H9 (cell line): ENCODE measurements at regions not wholly inside any gene's neighbourhood (a gene's known extent, or its start where the extent isn't known, plus 50 kb on each side); places are given as distances from the start of the nearest gene placed in this dataset.

Source experiments
- DNase-seq: peaks from one replicate; pipeline ENCODE4 v3.0.0-alpha.2; 2017
- H2AFZ ChIP-seq: one replicate; pipeline ENCODE4 v1.6.1; 2013; ENCODE audit warnings: mild to moderate bottlenecking, low read length, control low read depth, moderate library complexity
- H2AK5ac ChIP-seq: 2 replicates; pipeline ENCODE4 v1.6.1; 2013; ENCODE audit warnings: low read length, control low read depth, mixed read lengths; ENCODE audit not compliant: insufficient read length
- H2BK120ac ChIP-seq: one replicate; pipeline ENCODE4 v1.6.1; 2013; ENCODE audit warnings: low read depth, mild to moderate bottlenecking, low read length, control low read depth, inconsistent platforms; ENCODE audit not compliant: poor library complexity, severe bottlenecking
- H2BK12ac ChIP-seq: 2 replicates; pipeline ENCODE4 v1.6.1; 2013; ENCODE audit warnings: low read length, control low read depth, mixed read lengths, low read depth; ENCODE audit not compliant: insufficient read length
- H2BK15ac ChIP-seq: 2 replicates; pipeline ENCODE4 v1.6.1; 2013; ENCODE audit warnings: low read depth, low read length, control low read depth
- H2BK20ac ChIP-seq: one replicate; pipeline ENCODE4 v1.6.1; 2013; ENCODE audit warnings: low read depth, mild to moderate bottlenecking, low read length, control low read depth, inconsistent platforms; ENCODE audit not compliant: poor library complexity, severe bottlenecking
- H2BK5ac ChIP-seq: 2 replicates; pipeline ENCODE4 v1.6.1; 2013; ENCODE audit warnings: low read length, control low read depth, mixed read lengths; ENCODE audit not compliant: insufficient read length
- H3K14ac ChIP-seq: 2 replicates; pipeline ENCODE4 v1.6.1; 2013; ENCODE audit warnings: low read length, control low read depth; ENCODE audit not compliant: insufficient read depth
- H3K18ac ChIP-seq: 2 replicates; pipeline ENCODE4 v1.6.1; 2013; ENCODE audit warnings: low read depth, mild to moderate bottlenecking, mixed read lengths, low read length, control low read depth; ENCODE audit not compliant: insufficient read length
- H3K23ac ChIP-seq: 2 replicates; pipeline ENCODE4 v1.6.1; 2013; ENCODE audit warnings: low read length, control low read depth, mixed read lengths, low read depth; ENCODE audit not compliant: insufficient read length
- H3K23me2 ChIP-seq: 2 replicates; pipeline ENCODE4 v1.6.1; 2013; ENCODE audit warnings: low read depth, mild to moderate bottlenecking, mixed read lengths, low read length, control low read depth; ENCODE audit not compliant: insufficient read length, poor library complexity, severe bottlenecking
- H3K27ac ChIP-seq: 2 replicates; pipeline ENCODE4 v1.5.1; 2013; ENCODE audit warnings: low read length, control low read depth, mixed read lengths, low read depth; ENCODE audit not compliant: insufficient read length
- H3K27me3 ChIP-seq: 2 replicates; pipeline ENCODE4 v1.6.1; 2013; ENCODE audit warnings: low read length, control low read depth, inconsistent platforms; ENCODE audit not compliant: insufficient read depth
- H3K4ac ChIP-seq: 2 replicates; pipeline ENCODE4 v1.6.1; 2013; ENCODE audit warnings: low read depth, mild to moderate bottlenecking, control low read depth, inconsistent platforms, low read length, moderate library complexity
- H3K4me1 ChIP-seq: 2 replicates; pipeline ENCODE4 v1.6.1; 2013; ENCODE audit warnings: low read length, control low read depth, inconsistent platforms; ENCODE audit not compliant: insufficient read depth
- H3K4me2 ChIP-seq: 2 replicates; pipeline ENCODE4 v1.6.1; 2013; ENCODE audit warnings: low read length, control low read depth, mixed read lengths; ENCODE audit not compliant: insufficient read length, insufficient read depth
- H3K56ac ChIP-seq: 2 replicates; pipeline ENCODE4 v1.6.1; 2013; ENCODE audit warnings: low read depth, mild to moderate bottlenecking, mixed read lengths, low read length, control low read depth; ENCODE audit not compliant: insufficient read length
- H3K79me1 ChIP-seq: 2 replicates; pipeline ENCODE4 v1.6.1; 2013; ENCODE audit warnings: low read depth, mild to moderate bottlenecking, moderate library complexity, low read length, control low read depth, inconsistent platforms; ENCODE audit not compliant: insufficient read depth, poor library complexity, severe bottlenecking
- H3K79me2 ChIP-seq: 2 replicates; pipeline ENCODE4 v1.6.1; 2013; ENCODE audit warnings: low read length, control low read depth, inconsistent platforms; ENCODE audit not compliant: insufficient read depth
- H3K9ac ChIP-seq: 2 replicates; pipeline ENCODE4 v1.6.1; 2013; ENCODE audit warnings: low read length, control low read depth, mixed read lengths; ENCODE audit not compliant: insufficient read length; ENCODE audit errors: extremely low read depth
- H3K9me3 ChIP-seq: one replicate; pipeline ENCODE4 v1.6.1; 2013; ENCODE audit warnings: low read depth, low read length, inconsistent platforms; ENCODE audit not compliant: control insufficient read depth
- H3T11ph ChIP-seq: one replicate; pipeline ENCODE4 v1.6.1; 2013; ENCODE audit warnings: mild to moderate bottlenecking, low read length, control low read depth, inconsistent platforms
- H4K20me1 ChIP-seq: one replicate; pipeline ENCODE4 v1.6.1; 2013; ENCODE audit not compliant: control insufficient read depth, insufficient read length, insufficient read depth
- H4K5ac ChIP-seq: 2 replicates; pipeline ENCODE4 v1.6.1; 2013; ENCODE audit warnings: low read depth, mild to moderate bottlenecking, mixed read lengths, low read length, control low read depth; ENCODE audit not compliant: insufficient read length
- H4K8ac ChIP-seq: replicated peaks from 2 replicates; pipeline ENCODE4 v1.6.1; 2013; ENCODE audit warnings: low read length, control low read depth, mixed read lengths, low read depth; ENCODE audit not compliant: insufficient read length
- H4K91ac ChIP-seq: 2 replicates; pipeline ENCODE4 v1.6.1; 2013; ENCODE audit warnings: low read depth, mild to moderate bottlenecking, moderate library complexity, mixed read lengths, low read length, control low read depth; ENCODE audit not compliant: insufficient read length
- H3K27ac Mint-ChIP-seq, 3 experiments: 2 replicates in 2 of 3; 3 replicates in 1 of 3; pipeline ENCODE4 v1.8.0; 2020 to 2021; ENCODE audit warnings: mixed read lengths in 3 of 3, mild to moderate bottlenecking in 1 of 3, moderate library complexity in 1 of 3
- H3K27me3 Mint-ChIP-seq: 2 replicates; pipeline ENCODE4 v1.8.0; 2021; ENCODE audit warnings: low read depth, mild to moderate bottlenecking, moderate library complexity, mixed read lengths
- H3K36me3 Mint-ChIP-seq, 3 experiments: 2 replicates in 2 of 3; 3 replicates in 1 of 3; pipeline ENCODE4 v1.8.0; 2020 to 2021; ENCODE audit warnings: low read depth in 3 of 3, mixed read lengths in 3 of 3; ENCODE audit not compliant: insufficient read depth in 1 of 3
- H3K4me1 Mint-ChIP-seq, 2 experiments: 2 replicates each; pipeline ENCODE4 v1.8.0; 2020; ENCODE audit warnings: mixed read lengths in 2 of 2
- H3K4me3 Mint-ChIP-seq, 2 experiments: 2 replicates in 1 of 2; 3 replicates in 1 of 2; pipeline ENCODE4 v1.8.0; 2020 to 2021; ENCODE audit warnings: mild to moderate bottlenecking in 2 of 2, mixed read lengths in 2 of 2, moderate library complexity in 1 of 2
- H3K9me3 Mint-ChIP-seq, 2 experiments: 2 replicates in 1 of 2; 3 replicates in 1 of 2; pipeline ENCODE4 v1.8.0; 2020; ENCODE audit warnings: mild to moderate bottlenecking in 2 of 2, mixed read lengths in 2 of 2, moderate library complexity in 1 of 2
- WGBS: extraction: QIAGEN DNeasy Blood & Tissue Kit; methylation state at CpG from one replicate; pipeline ENCODE4 v1.1.7; 2013; ENCODE audit warnings: missing lambda C conversion rate, low lambda C conversion rate, mixed read lengths; ENCODE audit not compliant: insufficient read length; ENCODE audit errors: extremely low coverage; 5-methylcytosine and 5-hydroxymethylcytosine counted together
- TF ChIP-seq, protein P1 (sequence below): fragments of 200-600 bp; sonication (generic); conservative IDR thresholded peaks from 3 replicates; pipeline ENCODE4 v1.8.0; 2021; ENCODE audit warnings: antibody characterized with exemption, mild to moderate bottlenecking

DNA sequence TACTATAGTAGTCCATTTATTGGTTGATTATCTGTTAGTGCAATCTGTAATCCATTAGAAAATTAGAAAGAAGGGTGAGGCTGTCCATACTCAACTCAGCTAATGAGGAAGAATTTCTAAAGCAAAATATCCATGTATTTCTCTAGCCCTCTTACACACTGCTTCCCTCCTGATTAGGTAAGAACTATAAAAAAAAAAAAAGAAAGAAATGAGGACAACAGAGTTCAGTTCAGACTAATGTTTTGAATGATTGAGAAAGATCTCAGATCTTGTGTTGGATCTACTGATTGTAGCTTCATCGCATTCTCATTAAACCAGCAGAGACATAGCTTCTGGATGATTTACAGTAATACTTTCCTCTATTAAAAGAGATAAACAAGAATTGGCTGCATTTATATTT, 233.3 kb downstream of the KLF5 start:
- Histone ChIP-seq H3T11ph (no peak overlapping the region), H3K79me2 (no peaks in the 10 kb centered on the region), H3K4me2 (no peak overlapping the region), H3K9me3 (no peaks in the 10 kb centered on the region), H4K20me1 (no peaks in the 10 kb centered on the region), H4K91ac (no peak overlapping the region), H3K79me1 (no peaks in the 10 kb centered on the region), H2AFZ (no peak overlapping the region), H4K5ac (no peak overlapping the region), H3K23ac (no peak overlapping the region), H3K27ac (no peak overlapping the region), H3K23me2 (no peaks in the 10 kb centered on the region), H2BK15ac (no peak overlapping the region), H2BK12ac (no peak overlapping the region), H4K8ac (no peak overlapping the region), H3K4me1 (peaks cover 4% of the 10 kb centered on the region; the same call in 1 of the 2 replicates), H3K4ac (no peak overlapping the region), H2AK5ac (no peak overlapping the region), H3K18ac (no peak overlapping the region), H3K56ac (no peak overlapping the region), H3K27me3 (no peaks in the 10 kb centered on the region), H2BK20ac (no peak overlapping the region), H3K9ac (no peak overlapping the region), H2BK120ac (no peak overlapping the region), H3K14ac (no peak overlapping the region), H2BK5ac (no peak overlapping the region)
- no peak overlapping the region for H3K27ac Mint-ChIP-seq
- no peaks in the 10 kb centered on the region for H3K9me3 Mint-ChIP-seq
- peaks cover 11% of the 10 kb centered on the region in 2 experiments for H3K4me1 Mint-ChIP-seq
- no peak overlapping the region for H3K4me3 Mint-ChIP-seq
- DNase-seq = no peak
- H3K36me3 Mint-ChIP-seq = no peaks in the 10 kb centered on the region
- TF ChIP-seq, protein P1, sequence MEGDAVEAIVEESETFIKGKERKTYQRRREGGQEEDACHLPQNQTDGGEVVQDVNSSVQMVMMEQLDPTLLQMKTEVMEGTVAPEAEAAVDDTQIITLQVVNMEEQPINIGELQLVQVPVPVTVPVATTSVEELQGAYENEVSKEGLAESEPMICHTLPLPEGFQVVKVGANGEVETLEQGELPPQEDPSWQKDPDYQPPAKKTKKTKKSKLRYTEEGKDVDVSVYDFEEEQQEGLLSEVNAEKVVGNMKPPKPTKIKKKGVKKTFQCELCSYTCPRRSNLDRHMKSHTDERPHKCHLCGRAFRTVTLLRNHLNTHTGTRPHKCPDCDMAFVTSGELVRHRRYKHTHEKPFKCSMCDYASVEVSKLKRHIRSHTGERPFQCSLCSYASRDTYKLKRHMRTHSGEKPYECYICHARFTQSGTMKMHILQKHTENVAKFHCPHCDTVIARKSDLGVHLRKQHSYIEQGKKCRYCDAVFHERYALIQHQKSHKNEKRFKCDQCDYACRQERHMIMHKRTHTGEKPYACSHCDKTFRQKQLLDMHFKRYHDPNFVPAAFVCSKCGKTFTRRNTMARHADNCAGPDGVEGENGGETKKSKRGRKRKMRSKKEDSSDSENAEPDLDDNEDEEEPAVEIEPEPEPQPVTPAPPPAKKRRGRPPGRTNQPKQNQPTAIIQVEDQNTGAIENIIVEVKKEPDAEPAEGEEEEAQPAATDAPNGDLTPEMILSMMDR = no peak
- peaks cover 2% of the 10 kb centered on the region; the same call in 1 of the 2 replicates for H3K27me3 Mint-ChIP-seq
- WGBS = no CpG with 5 or more reads among the region's 1 CpG
